Hepatic stellate cell (primary cell): ENCODE measurements at regions not wholly inside any gene's neighbourhood (a gene's known extent, or its start where the extent isn't known, plus 50 kb on each side); places are given as distances from the start of the nearest gene placed in this dataset.

Source experiments
- DNase-seq: peaks from one replicate; pipeline ENCODE4 v3.0.0; 2011; ENCODE audit warnings: low spot score

- no peak for DNase-seq
These were observed 472.1 kb downstream of the PTPRU start for GRCh38 chr1:29708381-29708780.

- no peak for DNase-seq
These were observed 471.5 kb downstream of the PTPRU start for GRCh38 chr1:29707796-29708195.

- peak; percentile 70 for DNase-seq
These were observed 470.6 kb downstream of the PTPRU start for GRCh38 chr1:29706936-29707335.

GRCh38 chr1:29704430-29704829 is 468.1 kb downstream of the PTPRU start:
- no peak for DNase-seq

- peak; percentile 84 for DNase-seq
These were observed 467.5 kb downstream of the PTPRU start for GRCh38 chr1:29703596-29704370.

- DNase-seq: no peak
These were observed 464.2 kb downstream of the PTPRU start for GRCh38 chr1:29700491-29700890.

- DNase-seq: no peak
These were observed 462.3 kb downstream of the PTPRU start for GRCh38 chr1:29698626-29699025.

- peak; percentile 88 for DNase-seq
These were observed 461.7 kb downstream of the PTPRU start for GRCh38 chr1:29698033-29698432.

GRCh38 chr1:29697391-29697780 is 461.1 kb downstream of the PTPRU start:
- no peak for DNase-seq

GRCh38 chr1:29696656-29697390 is 460.5 kb downstream of the PTPRU start:
- no peak for DNase-seq

GRCh38 chr1:29695803-29696202 is 459.5 kb downstream of the PTPRU start:
- DNase-seq: no peak

GRCh38 chr1:29695036-29695435 is 458.7 kb downstream of the PTPRU start:
- no peak for DNase-seq

- DNase-seq: no peak
These were observed 455.2 kb downstream of the PTPRU start for GRCh38 chr1:29691499-29691898.

GRCh38 chr1:29690156-29690555 is 453.8 kb downstream of the PTPRU start:
- DNase-seq: no peak

GRCh38 chr1:29689372-29690030 is 453.2 kb downstream of the PTPRU start:
- no peak for DNase-seq

GRCh38 chr1:29688471-29689365 is 452.4 kb downstream of the PTPRU start:
- peak; percentile 72 for DNase-seq

- DNase-seq: no peak
These were observed 451.4 kb downstream of the PTPRU start for GRCh38 chr1:29687601-29688244.

GRCh38 chr1:29687166-29687565 is 450.8 kb downstream of the PTPRU start:
- no peak for DNase-seq

GRCh38 chr1:29686012-29686930 is 449.9 kb downstream of the PTPRU start:
- DNase-seq: no peak

GRCh38 chr1:29685387-29685786 is 449.1 kb downstream of the PTPRU start:
- no peak for DNase-seq
